ENCODE measurements at regions not wholly inside any gene's neighbourhood (a gene's known extent, or its start where the extent isn't known, plus 50 kb on each side); places are given as distances from the start of the nearest gene placed in this dataset.

GRCh38 chr2:240359695-240360094 is 75.8 kb upstream of the GPC1 start:
- Histone ChIP-seq H3K36me3 (no peaks in the 10 kb centered on the region), H3K27ac (no peak overlapping the region), H3K4me2 (no peak overlapping the region), H4K20me1 (ENCODE audit: low read depth) (no peaks in the 10 kb centered on the region), H2AFZ (replicated peaks) (no peak overlapping the region), H3K4me1 (peaks cover 6% of the 10 kb centered on the region), H3K4me3 (no peak overlapping the region), H3F3A (ENCODE audit: low read depth) (no peaks in the 10 kb centered on the region), H3K9me3 (ENCODE audit: low read depth) (no peaks in the 10 kb centered on the region), H3K9ac (no peak overlapping the region), H3K79me2 (ENCODE audit: low read depth) (no peaks in the 10 kb centered on the region), H3K27me3 (no peaks in the 10 kb centered on the region)
- Mint-ChIP-seq H3K4me3 (no peak overlapping the region), H3K27me3 (ENCODE audit: insufficient read depth, low read depth) (peaks cover 15% of the 10 kb centered on the region), H3K36me3 (peaks cover 2% of the 10 kb centered on the region), H3K9me3 (peaks cover 31% of the 10 kb centered on the region), H3K4me1 (peaks cover 8% of the 10 kb centered on the region), H3K27ac (no peak overlapping the region)
- TF ChIP-seq EZH2phosphoT487 (IDR thresholded peaks at IDR 0.05) = no peak
- DNase-seq (ENCODE audit: low spot score) = no peak

- no peak overlapping the region for H3K4me3 Mint-ChIP-seq
- TF ChIP-seq EZH2phosphoT487 (IDR thresholded peaks at IDR 0.05) (no peak), CTCF (IDR thresholded peaks at IDR 0.05) (no peak), EZH2 (IDR thresholded peaks at IDR 0.05) (no peak)
- no peaks in the 10 kb centered on the region for H3K36me3 ChIP-seq
These were observed 74.6 kb upstream of the GPC1 start for GRCh38 chr2:240360645-240361475.

GRCh38 chr2:240362216-240362755 is 73.2 kb upstream of the GPC1 start:
- Mint-ChIP-seq H3K9me3 (peaks cover 27% of the 10 kb centered on the region), H3K36me3 (peaks cover 2% of the 10 kb centered on the region), H3K27ac (no peak overlapping the region), H3K27me3 (ENCODE audit: insufficient read depth, low read depth) (peaks cover 14% of the 10 kb centered on the region), H3K4me3 (no peak overlapping the region), H3K4me1 (peaks cover 10% of the 10 kb centered on the region)
- H3K36me3 ChIP-seq = no peaks in the 10 kb centered on the region
- no peaks in the 10 kb centered on the region for H3K9me3 ChIP-seq (ENCODE audit: low read depth)
- no peaks in the 10 kb centered on the region for H3K79me2 ChIP-seq (ENCODE audit: low read depth)
- no peak overlapping the region for H3K4me2 ChIP-seq
- H2AFZ ChIP-seq (replicated peaks) = no peak overlapping the region
- no peaks in the 10 kb centered on the region for H3F3A ChIP-seq (ENCODE audit: low read depth)
- no peak overlapping the region for H3K9ac ChIP-seq
- no peaks in the 10 kb centered on the region for H4K20me1 ChIP-seq (ENCODE audit: low read depth)
- H3K27ac ChIP-seq = no peak overlapping the region
- peaks cover 6% of the 10 kb centered on the region for H3K4me1 ChIP-seq
- DNase-seq (ENCODE audit: low spot score) = no peak
- TF ChIP-seq EZH2 (IDR thresholded peaks at IDR 0.05) (no peak), CTCF (IDR thresholded peaks at IDR 0.05) (no peak), EZH2phosphoT487 (IDR thresholded peaks at IDR 0.05) (no peak)
- no peaks in the 10 kb centered on the region for H3K27me3 ChIP-seq
- H3K4me3 ChIP-seq = no peak overlapping the region

More at GRCh38 chr2:240360645-240361475, 74.6 kb upstream of the GPC1 start:
- Histone ChIP-seq H3F3A (ENCODE audit: low read depth) (no peaks in the 10 kb centered on the region), H3K79me2 (ENCODE audit: low read depth) (no peaks in the 10 kb centered on the region), H2AFZ (replicated peaks) (no peak overlapping the region), H3K4me2 (no peak overlapping the region), H3K9ac (no peak overlapping the region), H4K20me1 (ENCODE audit: low read depth) (no peaks in the 10 kb centered on the region), H3K27me3 (no peaks in the 10 kb centered on the region), H3K9me3 (ENCODE audit: low read depth) (no peaks in the 10 kb centered on the region), H3K27ac (no peak overlapping the region), H3K4me3 (no peak overlapping the region), H3K4me1 (peaks cover 6% of the 10 kb centered on the region)
- peaks cover 17% of the 10 kb centered on the region for H3K27me3 Mint-ChIP-seq (ENCODE audit: insufficient read depth, low read depth)
- peaks cover 8% of the 10 kb centered on the region for H3K4me1 Mint-ChIP-seq
- H3K27ac Mint-ChIP-seq = no peak overlapping the region
- peaks cover 31% of the 10 kb centered on the region for H3K9me3 Mint-ChIP-seq
- no peak for DNase-seq (ENCODE audit: low spot score)
- H3K36me3 Mint-ChIP-seq = peaks cover 2% of the 10 kb centered on the region
